Left lobe of liver (tissue), 2 donors: ENCODE measurements at regions not wholly inside any gene's neighbourhood (a gene's known extent, or its start where the extent isn't known, plus 50 kb on each side); places are given as distances from the start of the nearest gene placed in this dataset.
A peak's percentile ranks its signal among the peaks of the same experiment; 100 is the strongest.
"Not testable (repeated sequence)": the region's sequence is repeated elsewhere in the genome, so short reads cannot be mapped to it uniquely, and the experiment has no call there.

Experiments
- ATAC-seq: fragments of 200-7000 bp; cut with Tn5 transposase; one replicate; pipeline ENCODE4 v1.9.1; 2020; ENCODE audit warnings: mild to moderate bottlenecking, moderate library complexity
- DNase-seq: peaks from one replicate; pipeline ENCODE4 v3.0.0-alpha.2; 2020; ENCODE audit warnings: low spot score
- donor health status: DM: no; HTN: no; CAD: no; lungs with moderate emphysema.
- donor health status: DM: no; HTN: yes; CAD: no.

DNA sequence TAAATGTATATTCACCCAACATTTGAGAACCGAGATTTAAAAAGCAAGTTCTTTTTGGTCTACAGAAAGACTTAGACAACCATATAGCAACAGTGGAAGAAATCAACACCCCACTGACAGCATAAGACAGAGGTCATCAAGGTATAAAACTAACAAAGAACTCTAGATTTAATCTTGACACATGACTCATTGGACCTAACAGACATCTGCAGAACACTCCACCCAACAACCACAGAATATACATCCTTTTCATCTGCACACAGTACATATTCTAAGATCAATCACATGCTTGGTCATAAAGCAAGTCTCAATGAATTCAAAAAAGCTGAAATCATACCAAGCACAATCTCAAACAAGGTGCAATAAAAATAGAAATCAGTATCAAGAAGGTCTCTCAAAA lies 65.8 kb downstream of the SPIN4 start:
- no peak for ATAC-seq
- no peak for DNase-seq

DNA sequence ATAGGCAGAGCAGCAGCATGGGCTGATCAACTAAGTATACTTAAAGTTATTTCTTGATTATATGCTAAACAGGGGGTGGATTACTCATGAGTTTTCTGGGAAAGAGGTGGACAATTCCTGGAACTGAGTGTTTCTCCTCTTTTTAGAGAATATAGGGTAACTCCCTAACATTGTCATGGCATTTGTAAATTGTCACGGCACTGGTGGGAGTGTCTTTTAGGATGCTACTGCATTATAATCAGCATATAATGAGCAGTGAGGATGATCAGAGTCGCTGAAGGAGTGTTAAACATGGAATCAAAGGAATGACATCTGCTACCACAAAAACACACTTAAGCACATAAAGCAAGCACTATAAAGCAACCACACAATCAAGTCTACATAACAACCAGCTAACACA lies 66.5 kb downstream of the SPIN4 start:
- ATAC-seq (no peak), DNase-seq (no peak)

DNA sequence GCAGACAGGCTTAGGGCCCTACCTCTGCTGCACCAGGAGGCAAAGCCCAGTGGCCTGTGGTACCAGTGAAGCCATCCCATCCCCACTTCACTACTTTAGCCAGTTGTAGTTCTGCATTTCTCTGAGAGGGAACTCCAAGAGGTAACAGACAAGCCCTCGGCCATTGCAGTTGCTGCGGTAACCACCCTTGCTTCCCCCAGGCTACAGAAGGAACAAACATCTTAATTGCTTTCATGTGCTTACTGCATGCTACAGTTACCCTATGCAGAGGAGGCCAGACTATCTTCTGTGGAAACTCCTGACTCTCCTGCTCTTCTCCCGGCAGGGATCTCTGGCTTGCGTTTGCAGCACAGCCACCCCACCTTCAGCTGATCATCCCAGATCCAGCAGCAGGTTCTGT lies 67.8 kb downstream of the SPIN4 start:
- ATAC-seq (no peak), DNase-seq (no peak)

DNA sequence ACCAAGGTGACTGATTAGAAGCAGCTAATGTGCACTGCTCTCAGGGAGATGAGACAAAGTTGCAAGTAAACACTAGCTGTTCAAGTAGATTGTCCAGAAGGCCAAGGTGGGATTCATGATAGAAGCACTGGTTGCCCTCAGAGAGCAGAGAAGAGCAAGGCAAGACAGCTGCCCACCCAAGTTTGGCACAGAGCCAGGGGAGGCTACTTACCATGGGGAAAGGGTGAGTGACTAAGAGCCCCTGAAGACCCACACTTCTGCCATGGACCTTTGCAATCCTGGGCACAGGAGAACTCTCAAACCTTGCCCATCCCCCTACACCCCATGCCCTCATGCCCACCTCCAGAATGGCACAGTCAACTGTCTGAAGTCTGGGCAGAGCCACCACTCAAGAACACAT lies 68.3 kb downstream of the SPIN4 start:
- ATAC-seq: no peak
- DNase-seq: no peak

DNA sequence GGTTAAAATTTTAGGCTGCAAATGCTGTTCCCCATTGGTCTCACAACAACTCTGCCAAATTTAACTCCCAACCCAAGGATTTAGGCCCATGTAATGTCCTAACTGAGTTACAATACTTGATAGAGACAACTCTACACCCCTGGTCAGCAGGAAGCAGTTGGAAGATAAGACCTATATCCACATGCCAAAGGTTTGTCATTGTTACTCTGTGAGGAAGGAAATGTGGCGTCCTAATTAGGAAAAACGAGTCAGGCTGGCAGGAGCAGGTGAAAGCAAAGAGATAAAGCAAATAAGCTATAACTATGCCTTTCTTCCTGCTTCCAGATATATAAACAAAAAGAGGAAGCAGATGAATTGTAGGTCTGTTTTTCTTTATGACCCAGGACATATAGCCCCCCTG lies 69.1 kb downstream of the SPIN4 start:
- no peak for DNase-seq

DNA sequence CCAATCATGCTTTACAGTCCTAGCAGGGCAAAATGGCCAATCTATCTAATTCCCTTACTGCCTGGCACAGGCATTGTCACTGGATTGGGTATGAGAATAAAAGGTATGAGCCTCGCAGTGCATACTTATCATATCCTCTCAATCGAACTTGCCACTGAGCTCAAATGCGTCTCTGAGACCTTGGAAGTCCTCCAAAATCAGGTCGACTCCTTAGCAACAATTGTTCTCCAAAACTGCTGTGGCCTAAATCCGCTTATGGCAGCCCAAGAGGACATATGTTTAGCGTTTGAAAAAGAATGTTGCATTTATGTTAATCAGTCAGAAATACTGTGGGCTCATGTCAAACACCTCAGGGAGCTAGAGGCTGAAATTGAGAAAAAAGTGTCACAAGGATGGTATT lies 69.7 kb downstream of the SPIN4 start:
- no peak for ATAC-seq
- no peak for DNase-seq

More for the DNA sequence above, 69.1 kb downstream of the SPIN4 start:
- no peak for ATAC-seq

DNA sequence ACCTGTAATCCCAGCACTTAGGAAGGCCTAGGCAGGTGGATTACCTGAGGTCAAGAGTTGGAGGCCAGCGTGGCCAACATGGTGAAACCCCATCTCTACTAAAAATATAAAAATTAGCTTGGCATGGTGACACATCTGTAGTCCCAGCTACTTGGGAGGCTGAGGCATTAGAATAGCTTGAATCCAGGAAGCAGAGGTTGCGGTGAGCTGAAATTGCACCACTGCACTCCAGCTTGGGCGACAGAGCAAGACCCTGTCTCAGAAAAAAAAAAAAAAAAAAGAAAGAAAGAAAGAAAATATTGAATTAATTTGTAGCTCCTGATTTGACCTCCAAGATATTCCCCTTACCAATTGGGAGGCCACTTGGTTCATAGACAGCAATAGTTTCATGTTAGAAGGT lies 73.7 kb downstream of the SPIN4 start:
- not testable (repeated sequence) for ATAC-seq, DNase-seq

DNA sequence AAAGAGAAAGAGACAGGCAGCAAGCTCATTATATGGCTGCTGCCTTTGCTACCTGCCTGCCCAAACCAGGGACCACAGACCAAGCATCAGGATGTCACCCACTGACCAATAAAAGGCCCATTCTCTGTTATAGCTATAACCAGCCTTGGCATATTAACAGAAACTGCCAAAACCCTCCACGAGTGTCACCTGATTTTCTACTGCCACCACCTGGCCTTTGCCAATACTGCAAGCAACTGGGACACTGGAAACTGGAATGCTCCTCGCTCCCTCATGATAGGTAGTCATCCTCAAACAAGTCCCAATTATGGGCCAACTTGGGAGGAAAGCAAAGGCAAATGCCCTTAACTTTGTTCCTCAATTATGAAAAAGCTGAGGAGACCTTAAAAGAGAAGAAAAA lies 76.0 kb downstream of the SPIN4 start:
- DNase-seq (peak; percentile 43), ATAC-seq (peak; percentile 82)

DNA sequence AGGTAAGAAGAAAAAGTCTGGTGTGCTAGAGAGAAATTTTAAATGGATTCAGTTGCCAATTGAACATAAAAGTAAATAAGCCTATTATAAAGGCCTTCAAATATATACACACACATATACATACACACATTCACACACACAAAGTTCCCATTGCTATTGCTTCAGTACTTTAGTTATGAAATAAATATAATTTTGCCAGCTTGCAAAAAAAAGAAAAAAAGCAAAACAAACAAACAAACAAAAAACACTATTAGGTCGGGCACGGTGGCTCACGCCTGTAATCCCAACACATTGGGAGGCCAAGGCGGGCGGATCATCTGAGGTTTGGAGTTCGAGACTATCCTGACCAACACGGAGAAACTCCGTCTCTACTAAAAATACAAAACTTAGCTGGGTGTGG lies 80.3 kb downstream of the SPIN4 start:
- DNase-seq: no peak

DNA sequence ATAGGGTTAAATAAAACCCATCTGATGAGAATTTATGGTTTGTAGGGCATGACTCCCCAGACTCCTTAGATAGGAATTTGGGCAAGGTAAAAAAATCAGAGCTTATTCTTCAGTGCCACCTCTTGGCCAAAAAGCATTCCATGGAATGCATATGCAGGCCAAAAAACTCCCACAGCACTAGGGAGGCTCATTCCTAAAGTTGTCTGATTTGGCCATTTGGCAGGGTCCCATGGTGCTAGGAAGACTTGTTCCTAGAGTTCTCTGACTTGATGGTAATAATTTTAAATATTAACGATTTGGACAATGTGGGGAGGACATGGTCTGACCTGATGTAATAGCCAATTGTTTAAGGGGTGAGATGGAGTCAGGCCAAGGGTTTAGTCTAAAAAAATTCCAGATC lies 93.0 kb downstream of the SPIN4 start:
- ATAC-seq: no peak

More for the DNA sequence above, 80.3 kb downstream of the SPIN4 start:
- no peak for ATAC-seq

DNA sequence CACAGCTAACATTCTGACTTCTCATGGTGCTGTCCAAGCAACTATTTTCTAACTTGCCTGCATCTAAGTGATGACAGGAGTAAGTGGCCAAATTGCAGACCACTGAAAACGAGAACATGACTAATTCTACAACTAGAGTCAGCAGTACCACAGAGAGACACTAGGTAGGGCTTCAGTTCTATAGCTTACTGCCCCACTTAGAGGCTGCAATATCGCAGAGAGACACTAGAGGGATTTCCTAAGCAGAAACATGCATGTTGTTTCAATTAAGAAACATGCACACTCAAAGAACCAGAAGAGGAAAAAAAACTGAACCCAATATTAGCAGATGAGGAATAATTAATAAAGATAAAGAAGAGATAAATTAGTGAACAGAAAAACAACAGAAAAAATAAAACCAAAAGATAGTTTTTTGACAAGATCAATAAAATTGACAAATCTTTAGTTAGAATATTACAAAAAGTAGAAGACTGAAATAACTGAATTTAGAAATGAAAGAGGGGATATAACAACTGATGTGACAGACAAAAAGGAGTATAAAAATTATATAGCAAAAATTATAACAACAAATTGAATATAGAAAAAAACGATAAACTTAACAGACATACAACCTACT lies 100.8 kb downstream of the SPIN4 start:
- ATAC-seq (peak; percentile 98), DNase-seq (peak; percentile 40)

More for the DNA sequence above, 93.0 kb downstream of the SPIN4 start:
- no peak for DNase-seq

DNA sequence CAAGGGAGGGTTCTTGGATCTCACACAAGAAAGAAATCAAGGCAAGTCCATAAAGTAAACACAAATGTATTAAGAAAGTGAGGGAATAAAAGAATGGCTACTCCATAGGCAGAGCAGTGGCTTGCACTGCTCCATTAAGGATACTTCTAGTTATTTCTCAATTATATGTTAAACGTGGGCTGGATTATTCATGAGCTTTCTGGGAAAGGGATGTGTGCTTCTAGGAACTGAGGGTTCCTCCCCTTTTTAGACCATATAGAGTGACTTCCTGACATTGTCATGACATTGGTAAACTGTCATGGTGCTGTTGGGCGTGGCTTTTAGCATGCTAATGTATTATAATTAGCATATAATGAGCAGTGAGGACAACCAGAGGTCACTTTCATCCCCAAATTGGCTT lies 108.4 kb downstream of the SPIN4 start:
- not testable (repeated sequence) for ATAC-seq, DNase-seq

DNA sequence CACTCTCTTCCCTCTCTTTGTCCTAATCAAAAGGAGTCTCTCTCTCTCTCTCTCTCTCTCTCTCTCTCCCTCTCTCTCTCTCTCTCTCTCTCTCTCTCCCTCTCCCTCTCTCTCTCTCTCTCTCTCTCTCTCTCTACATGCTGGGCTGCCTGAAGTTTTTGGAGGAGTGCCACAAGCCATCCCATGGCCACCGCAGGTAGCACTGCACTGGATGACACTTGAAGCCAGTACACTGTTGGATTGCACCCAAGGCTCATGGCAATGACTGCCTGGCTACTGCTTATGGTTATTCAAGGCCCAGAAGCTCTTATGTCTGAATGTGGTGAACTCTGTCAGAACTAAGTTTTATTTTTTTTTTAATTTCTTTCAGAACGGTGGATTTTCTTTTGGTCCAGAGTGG lies 115.2 kb downstream of the SPIN4 start:
- not testable (repeated sequence) for ATAC-seq, DNase-seq

DNA sequence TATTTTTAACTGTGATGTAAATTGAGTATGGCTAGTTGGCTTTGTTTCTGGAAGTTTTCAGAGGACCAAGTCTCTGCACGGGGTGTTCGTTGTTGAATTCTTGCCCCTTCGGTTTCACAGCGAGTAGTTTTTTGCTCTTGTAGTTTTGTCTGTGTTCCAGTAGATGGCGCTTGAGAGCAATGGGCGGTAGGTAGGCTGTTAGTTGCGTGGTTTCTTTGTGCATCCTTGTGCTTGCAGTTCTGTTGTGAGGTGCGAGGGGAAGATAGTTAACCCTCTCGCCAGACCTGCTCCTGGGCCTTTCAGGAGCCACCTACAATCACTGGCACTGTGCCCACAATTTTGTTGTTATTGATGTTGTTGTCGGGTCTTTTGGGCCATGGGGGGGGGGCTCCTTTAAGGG lies 118.1 kb downstream of the SPIN4 start:
- DNase-seq, ATAC-seq: not testable (repeated sequence)

DNA sequence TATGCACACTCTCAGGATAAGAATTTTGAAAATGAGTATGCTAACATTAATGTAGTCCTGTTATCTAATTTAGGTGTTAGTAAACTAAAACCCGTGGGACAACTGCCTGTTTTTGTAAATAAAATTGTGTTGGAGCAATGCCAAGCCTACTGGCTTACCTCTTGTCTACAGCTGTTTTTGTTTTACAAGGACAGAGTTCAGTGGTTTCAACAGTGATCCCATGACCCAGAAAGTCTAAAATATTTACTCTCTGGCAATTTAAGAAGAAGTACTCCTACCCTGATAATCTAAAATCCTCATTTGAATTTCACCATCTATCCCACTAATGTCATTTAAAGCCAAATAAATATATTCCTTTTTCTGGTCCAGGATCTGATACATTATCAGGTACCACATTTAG lies 132.9 kb downstream of the SPIN4 start:
- peak; percentile 46 for ATAC-seq
- DNase-seq: not testable (repeated sequence)

DNA sequence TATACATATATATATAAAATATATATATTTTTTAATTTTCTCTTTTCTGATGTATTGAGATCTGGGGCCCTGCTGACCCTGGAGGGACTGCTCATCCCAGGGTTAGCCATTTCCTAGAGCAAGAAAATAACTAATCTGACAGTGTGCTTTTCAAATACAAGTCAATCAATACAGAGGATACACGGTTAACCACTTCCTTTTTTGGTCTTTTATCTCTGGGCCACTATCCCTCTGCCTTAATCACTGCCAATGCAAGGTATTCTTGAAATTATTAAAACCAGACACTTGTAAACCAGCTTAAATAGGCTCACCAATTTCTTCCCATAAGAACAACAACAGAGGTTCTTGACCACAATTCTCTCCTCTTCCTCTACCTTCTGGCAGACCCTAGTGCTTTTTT lies 133.6 kb downstream of the SPIN4 start:
- DNase-seq, ATAC-seq: not testable (repeated sequence)

DNA sequence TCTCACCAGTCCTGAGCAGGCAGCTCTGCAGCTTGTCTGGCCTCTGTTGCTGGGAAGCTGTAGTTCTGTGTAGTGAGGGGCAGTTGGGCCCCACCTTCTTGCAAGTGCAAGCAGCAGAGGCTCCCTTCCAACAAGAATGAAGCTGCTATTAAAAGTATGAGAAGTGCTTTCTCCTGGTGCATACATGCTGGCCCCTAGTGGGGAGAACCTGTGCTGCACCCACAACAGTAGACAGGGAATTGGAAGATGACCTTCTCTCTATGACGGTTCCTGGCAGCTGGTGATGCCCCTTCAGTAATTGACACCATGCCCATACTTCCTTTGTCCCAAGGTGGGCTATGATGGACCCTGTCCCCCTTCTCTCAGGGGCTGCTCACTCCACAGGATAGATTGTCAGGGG lies 141.5 kb downstream of the SPIN4 start:
- ATAC-seq: peak; percentile 84
- not testable (repeated sequence) for DNase-seq

DNA sequence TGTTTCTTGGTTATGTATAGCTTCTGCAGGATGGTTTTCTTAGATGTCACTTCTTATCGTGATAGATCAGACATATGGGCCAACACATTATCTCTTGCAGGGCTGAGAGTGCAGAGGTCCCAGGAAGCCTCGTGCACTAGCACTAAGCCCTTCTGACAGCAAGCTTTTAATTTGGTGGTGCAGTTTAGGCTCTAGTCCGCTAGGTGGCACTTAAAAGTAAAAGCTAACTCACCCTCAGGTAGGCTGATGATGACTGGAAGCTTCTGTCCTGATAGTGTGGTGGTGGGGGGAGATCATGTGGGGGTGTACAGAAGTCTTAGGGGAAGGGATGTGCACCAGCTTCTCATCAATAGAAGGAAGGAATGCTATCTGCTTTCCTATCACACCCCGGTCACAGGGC lies 142.0 kb downstream of the SPIN4 start:
- peak; percentile 80 for ATAC-seq

DNA sequence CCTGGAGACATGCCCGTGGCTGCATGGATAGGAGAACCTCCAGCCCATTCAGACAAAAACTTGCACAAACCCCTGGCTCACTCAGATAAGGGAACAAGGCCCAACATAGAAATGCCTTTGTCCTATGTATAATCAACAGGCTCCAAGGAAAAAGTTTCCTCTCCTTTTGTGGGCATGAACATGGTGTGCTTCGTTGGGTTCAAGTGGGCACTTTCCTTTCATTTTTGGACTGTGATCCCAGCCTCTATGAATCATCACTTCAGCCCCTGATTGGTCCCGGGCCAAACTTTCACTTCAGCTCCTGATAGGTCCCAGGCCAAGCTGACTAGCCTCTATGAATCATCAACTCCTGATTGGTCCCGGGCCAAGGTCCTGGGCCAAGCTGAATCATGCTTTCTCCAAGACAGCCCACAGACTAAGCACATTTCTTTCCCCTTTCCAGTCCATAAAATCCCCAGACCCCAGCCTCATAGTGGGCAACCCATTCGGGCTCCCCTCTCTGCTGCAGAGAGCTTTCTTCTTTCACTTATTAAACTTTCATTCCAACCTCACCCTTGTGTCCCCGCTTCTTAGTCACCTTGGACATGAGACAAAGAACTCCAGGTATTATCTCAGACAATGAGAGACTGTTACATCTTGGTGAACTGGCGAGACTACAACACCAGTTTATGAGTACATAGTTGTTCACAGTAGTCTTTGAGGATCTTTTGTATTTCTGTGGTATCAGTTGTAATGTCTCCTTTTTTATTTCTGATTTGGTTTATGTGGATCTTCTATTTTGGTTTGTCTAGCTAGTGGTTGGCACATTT lies 146.7 kb downstream of the SPIN4 start:
- ATAC-seq: peak; percentile 29

More for the DNA sequence above, 142.0 kb downstream of the SPIN4 start:
- DNase-seq: not testable (repeated sequence)

DNA sequence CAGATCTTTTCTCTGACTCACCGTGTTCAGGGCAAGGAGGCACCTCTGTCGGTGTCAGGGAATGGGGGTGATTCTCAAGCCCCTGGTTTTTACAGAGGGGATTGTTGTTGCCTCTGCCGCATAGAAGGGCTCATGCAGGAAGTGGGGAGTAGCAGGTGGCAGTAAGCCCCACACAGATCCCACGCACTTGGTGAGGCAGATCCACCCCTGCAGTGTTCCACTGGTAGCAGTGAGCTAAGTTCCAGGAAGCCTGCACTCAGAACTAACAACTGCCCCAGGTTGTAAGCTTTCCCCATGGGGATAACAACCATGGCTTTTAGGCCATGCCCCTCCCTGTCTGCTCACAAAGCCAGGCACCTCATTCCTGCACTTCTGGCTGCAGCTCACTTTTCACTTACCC lies 149.1 kb downstream of the SPIN4 start:
- not testable (repeated sequence) for DNase-seq, ATAC-seq

More for the DNA sequence above, 146.7 kb downstream of the SPIN4 start:
- not testable (repeated sequence) for DNase-seq

DNA sequence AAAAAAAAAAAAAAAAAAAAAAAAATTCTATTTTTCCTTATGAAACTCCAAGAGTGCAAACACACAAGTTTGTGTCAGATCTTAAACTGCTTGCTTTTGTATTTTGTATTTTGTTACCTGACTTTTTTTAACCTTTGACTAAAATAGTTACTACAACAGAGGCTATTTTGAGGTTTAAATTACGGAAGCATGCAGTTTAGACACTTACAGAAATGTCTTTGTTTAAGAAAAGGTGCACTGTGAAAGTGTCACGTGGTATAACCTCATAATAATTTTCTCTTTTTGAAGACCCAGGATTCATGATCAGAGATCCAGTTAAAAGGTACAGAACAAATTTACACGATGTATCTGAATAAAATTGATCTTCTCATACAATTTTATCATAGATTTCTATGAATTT lies 152.4 kb downstream of the SPIN4 start:
- not testable (repeated sequence) for ATAC-seq, DNase-seq
